GM21515 (cell line): ENCODE measurements at regions not wholly inside any gene's neighbourhood (a gene's known extent, or its start where the extent isn't known, plus 50 kb on each side); places are given as distances from the start of the nearest gene placed in this dataset.

Source experiments
- ATAC-seq: cut with Tn5 transposase; IDR thresholded peaks from one replicate; pipeline ENCODE4 v1.9.1; 2021; ENCODE audit not compliant: unreplicated experiment

DNA sequence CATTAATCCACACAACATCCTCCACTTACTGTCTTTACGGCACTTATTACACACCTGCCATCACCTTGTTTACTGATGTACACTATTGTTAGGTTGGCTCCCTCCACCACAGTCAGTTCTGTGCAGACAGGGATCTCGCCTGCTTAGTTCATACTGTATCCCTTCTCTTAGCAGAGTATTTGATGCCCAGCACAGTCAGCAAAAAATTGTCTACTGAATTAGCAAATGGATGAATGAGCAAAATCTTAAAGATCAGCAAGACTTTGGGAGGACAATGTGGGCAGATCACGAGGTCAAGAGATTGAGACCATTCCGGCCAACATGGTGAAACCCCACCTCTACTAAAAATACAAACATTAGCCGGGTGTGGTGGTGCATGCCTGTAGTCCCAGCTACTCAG, 109.8 kb upstream of the ATXN1 start:
- no peak for ATAC-seq

DNA sequence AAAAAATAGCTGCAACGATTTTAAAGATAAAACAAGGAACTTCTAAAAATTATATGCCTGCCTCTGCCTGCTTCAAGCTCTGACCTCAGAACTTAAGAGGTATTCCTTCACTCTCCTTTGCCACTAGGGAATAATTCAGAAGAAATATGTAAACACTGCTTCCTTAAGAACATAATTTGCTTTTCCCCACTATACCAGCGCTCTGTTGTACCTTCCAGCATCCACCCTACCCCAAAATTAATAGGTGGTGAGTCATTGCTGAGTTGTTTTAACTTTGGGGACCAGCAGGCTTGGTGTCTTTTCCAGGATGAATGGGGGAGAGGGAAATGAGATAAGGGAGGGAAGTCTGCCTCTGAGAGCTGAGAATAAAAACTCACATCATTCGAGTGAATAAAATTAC, 107.7 kb upstream of the ATXN1 start:
- no peak for ATAC-seq

DNA sequence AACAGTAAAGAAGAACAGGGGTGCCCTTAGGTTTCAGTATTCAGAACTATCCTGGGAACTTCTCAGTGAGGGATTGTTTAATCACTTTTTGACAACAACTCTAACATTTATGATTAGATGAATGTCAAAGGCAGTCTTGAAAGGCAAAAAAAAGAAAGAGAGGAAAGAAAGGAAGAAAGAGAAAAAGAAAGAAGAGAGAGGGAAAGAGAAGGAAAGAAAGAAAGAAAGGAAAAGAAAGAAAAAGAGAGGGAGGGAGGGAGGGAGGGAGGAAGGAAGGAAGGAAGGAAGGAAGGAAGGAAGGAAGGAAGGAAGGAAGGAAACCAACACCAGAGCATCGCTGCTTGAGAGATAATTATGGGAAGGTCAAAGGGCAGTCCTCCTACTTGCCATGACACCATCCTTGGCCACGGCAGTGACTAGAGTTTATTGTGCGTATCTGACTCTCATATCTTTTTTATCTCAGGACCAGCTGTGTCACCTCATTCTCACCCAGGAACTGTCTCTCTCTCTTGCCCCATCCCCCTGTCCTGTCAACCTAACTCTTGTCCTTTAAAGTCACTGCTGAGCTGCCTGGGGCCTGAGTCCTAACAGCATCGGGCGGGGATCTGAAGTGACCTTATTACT, 96.8 kb upstream of the ATXN1 start:
- ATAC-seq, result no peak

DNA sequence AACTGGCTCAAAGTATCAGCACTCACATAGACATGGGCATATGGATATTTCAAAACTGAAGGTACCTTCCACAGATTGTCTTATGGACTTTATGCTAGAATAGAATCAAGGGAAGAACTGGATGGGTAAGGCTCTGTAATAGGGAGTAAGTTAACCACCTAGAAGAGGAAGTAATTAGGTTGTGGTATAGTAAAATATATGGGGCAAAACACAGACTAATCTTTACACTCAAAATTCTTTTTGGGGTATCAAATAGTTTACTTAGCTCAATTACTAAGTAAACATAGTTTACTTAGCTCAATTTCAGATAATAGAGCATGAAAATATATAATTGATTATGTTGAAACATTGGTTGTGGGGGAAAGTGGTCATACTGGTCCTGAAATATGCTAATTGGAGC, 94.2 kb upstream of the ATXN1 start:
- ATAC-seq, result peak; percentile 46

DNA sequence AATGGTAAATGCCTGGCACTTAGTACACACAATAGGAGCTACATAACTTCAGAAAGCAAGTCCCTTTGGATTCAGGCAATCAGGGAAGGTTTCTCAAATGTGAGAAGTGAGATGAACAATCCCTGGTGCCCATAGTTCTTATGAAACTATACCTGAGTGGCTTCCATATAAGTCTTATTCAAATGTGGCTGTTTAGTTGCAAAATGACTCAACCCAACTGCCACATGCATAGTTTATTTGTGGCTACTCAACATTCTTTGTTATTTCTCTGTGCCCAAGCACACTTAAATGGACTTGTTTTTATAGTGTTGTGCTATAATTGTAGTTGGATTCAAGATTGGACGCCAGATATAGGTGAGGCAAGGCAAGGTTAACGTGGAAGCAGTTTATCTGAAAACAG, 93.7 kb upstream of the ATXN1 start:
- ATAC-seq, result peak; percentile 65

DNA sequence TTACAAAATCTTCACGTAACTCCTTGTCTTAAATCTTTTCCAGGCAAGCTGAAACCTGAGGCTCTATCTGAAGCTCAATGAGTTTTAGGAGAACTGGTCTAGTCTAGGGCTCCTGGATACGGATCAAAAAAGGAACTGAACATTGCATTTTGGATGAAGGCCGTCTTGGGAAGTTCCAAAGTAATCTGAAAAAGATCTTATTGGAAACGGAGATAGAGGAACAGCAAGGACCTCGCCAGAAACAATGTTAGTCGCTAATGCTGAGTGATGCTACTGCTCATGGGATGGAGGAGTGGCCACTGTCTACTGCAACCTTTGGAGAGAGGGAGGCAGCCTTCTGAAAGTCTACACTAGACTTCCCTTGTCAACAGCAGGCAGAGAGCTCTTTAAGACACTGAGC, 91.4 kb upstream of the ATXN1 start:
- ATAC-seq, result no peak

DNA sequence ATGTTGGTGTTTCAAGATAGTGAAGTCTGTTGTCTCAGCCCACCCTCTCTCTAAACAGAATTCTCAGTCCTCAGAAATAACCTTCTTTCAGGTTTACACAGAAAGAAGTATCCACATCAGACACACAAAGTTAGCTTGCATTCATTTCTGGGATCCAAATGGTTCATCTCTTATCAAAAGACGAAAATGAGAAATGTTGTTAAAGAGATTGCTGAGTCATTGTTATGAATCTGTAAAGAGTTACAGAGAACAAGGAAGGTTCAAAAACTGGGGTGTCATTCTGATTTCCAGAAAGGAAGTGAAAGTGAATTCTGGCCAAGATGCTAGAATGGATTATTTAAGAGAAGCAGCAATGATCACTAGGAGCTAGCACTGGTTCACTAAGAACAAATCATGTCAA, 90.5 kb upstream of the ATXN1 start:
- ATAC-seq, result no peak

DNA sequence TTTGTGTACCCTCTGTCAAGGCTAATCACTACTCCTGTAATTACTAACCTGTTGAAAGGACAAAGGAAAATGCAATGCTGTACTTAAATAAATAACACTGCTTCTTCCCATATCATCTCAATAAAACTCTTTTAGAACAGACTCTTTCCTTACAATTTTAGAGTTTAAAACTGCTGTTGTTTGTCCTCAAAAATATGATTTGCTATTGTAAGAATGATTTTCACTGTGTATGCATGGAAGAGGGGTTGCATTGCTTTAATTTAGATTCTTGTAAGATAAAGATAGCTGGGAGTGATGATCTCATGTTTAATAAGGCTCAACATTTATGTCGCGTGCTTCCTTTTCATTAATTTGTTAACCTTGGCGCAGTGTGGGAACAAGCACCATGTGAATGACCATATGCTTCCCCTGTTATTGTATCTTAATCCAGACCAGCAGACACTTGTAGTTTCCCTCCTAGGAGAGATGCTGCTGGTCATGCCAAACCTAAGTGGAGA, 89.8 kb upstream of the ATXN1 start:
- no peak for ATAC-seq

DNA sequence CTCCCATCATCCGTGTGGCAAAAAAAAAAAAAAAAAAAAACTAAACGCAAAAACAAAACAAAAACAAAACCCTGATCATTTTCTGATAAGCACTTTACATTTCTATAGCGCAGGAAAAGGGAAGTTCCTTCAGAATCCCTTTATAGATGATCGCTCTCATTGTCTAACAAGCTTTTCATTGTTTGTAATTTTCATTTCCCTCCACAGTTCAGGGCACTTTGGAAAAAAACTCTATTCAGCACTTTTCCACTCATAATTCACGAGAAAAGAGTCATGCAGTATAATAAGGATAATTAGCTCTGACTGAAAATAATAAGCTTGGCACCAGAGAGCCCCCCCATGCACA, 89.4 kb upstream of the ATXN1 start:
- ATAC-seq, result no peak

DNA sequence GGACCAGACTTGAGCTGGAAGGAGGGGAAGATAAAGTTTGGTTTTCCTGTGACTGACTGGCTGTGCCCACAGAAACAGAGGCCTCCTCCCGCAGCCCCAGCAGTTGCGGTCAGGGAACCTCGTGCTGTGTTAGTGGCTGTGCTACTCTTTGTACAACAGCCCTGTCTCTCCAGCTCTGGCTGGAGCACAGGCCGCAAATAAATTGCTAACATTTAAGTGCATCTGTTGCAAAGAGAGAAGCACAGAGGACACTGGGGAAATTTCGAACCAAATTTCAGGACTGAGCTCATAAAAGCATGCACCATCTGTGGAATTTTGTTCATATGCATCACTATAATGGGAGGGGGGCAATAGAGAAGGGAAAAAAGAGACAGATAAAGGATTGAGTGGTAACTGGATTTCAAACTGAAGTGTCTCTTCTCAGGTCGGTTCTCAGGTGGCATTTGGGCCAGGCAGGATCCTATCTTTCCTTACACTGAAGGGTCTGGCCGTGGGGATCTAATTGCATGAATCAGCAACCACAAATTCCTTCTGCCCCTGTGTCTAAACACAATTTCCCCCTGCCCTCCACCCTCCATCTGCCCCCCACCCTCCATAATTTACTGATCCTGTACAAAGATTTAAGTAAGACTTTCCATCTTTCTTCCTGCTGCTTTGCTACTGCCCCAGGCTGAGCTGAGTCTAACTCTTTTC, 88.9 kb upstream of the ATXN1 start:
- ATAC-seq, result no peak

DNA sequence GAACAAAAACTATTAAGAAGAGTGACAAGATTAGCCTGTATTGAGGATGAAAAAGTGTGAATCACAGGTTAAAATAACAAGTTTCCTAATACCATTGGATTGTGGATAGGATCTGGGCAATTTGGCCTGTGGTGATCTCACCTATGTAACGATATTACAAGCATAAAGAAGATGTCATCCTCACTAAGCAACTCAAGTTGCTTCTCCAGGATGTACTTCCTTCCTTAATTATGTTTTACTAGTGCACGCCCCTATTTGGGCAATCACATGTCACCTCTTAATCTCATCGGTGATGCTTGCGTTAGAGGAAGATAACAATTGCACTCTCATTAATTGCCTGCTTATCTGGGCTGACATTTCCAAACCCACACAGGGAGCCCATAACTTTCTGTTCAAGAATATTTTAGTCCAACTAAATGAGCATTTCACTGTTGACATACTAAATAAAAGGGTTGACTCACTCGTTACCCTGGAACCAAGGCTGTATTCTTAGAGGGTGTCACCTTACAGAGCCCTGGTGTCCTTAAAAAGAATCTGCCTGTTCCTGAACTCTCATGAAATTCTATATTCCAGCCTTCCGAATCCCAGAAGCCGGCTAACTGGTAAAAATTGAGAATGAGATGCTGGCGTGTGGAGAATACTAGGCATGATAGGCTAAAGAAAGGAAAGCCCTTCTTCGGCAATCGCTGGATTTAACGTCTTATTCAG, 88.2 kb upstream of the ATXN1 start:
- no peak for ATAC-seq

DNA sequence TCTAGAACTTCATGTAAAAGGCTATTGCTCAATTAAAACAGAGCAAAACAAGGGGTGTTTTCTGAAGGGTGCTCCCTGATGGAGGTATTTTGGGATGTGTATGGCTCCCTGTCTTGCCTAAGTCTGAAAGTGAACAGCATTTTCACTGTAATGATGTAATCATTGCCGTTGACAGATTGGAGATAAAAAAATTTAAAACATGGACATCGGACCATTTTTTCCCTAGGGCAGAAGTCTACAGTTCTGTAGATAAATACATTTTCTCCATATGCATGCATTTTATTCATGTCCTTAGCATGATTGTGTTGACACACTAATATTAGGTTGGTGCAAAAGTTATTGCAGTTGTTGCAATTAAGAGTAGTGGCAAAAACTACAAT, 85.1 kb upstream of the ATXN1 start:
- no peak for ATAC-seq

DNA sequence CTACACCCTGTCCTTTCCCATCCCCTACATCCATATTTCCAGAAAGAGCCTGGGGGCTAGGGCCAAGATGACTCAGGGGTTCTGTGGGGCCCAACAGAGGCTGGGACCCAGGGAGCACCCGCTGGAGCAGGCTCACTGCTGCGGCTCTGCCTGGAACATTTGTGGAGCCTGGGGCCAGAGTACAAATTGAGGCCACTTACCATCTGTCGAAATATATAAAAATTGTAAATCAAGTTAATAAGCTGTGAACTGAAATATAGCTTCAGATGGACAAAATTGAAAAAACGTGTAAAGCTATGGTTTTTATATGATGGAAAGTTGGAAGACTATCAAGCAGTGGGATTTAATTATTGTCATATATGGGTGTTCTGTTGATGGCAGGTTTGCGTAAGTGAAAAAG, 82.9 kb upstream of the ATXN1 start:
- no peak for ATAC-seq

DNA sequence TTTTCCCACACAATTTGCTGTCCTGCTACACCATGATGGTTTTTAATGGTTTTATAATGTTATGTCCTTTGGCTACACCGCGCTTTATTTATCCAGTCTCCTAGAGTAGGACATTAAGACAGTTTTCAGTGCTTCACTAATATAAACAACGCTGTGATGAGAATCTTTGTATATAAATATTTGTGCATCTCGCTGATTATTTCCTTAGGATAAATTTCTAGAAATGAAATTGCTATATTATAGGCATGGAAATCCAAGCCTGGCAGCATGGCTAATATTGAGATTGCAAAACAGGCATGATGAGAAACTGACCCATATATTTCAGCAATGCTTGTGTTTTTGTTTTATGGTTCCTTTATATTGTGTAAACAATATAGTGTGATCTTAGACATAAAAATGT, 81.4 kb upstream of the ATXN1 start:
- ATAC-seq, result no peak

DNA sequence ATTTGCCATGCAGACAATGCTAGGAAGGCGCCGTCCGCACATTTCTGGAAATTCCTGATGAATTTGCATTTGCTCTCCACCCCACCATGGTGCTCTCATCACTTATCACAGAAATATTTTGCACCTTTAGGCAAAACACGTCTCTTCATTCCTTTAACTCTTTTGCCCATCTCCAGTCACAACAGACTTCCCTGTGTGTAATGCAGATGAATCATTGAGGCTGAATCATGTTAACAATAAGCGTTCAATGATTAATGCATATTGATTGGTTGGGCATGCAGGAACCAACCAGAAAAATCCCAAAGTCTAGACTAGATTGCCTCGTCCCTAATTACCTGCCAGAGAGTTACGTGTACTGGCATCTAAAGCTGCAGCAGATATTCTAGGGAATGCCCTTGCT, 80.0 kb upstream of the ATXN1 start:
- no peak for ATAC-seq

DNA sequence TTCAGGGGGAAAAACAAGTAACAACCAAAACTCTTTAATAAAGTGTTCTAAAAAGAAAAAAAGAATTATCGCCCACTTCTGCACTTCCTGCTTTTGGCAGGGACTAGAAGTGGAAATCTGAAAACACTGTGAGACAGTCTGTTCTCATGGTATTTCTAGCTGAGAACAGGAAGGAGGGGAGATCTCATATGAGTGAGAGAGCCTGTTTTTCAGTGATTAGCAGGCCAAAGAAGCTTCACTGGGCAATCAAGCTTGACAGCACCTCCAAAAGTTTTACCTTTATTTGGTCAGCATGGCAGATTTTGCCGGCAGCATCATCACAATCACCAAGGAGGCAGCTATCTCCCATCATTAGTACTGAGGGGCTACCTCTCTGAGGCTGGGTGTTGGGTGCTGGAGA, 79.5 kb upstream of the ATXN1 start:
- no peak for ATAC-seq

DNA sequence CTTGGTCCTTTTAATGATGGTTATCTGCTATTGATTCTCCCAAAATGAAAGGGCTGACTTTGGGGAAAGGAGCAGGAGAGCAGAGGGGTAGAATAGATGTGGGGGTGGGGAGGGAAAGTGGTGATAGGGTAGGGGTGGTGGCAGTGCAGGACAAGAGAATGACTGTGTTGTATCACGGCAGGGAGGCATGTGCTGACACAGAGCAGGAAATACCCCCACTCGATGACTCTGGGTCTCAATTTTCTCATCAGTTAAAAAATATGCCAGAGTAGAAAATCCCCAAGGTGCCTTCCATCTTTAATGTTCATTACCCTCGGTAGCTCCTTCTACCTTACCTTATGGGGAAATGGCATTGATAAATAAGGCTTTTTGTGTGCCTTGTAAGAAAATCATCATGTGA, 79.0 kb upstream of the ATXN1 start:
- ATAC-seq, result no peak

DNA sequence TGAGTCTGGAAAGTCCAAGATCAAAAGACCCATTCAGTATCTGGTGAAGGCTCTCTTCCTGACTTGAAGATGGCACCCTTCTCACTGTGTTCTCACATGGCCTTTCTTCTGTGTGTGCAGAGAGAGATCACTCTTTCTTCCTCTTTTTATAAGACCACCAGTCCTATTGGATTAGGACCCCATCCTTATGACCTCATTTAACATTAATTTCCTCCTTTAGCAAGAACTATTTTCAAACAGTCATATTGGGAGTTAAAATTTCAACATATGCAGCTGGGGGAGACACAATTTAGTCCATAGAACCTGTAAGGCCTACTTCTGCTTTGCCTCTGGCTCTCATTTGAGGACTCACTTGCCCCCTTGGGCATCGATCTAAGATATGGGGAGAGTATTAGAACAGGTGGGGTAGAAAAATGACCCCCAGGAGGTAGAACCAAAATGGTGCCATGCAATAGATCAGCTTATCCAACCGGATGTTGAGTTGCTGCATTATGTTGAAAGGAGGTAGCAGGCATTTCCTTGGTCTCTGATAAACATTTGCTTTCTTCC, 78.4 kb upstream of the ATXN1 start:
- no peak for ATAC-seq

DNA sequence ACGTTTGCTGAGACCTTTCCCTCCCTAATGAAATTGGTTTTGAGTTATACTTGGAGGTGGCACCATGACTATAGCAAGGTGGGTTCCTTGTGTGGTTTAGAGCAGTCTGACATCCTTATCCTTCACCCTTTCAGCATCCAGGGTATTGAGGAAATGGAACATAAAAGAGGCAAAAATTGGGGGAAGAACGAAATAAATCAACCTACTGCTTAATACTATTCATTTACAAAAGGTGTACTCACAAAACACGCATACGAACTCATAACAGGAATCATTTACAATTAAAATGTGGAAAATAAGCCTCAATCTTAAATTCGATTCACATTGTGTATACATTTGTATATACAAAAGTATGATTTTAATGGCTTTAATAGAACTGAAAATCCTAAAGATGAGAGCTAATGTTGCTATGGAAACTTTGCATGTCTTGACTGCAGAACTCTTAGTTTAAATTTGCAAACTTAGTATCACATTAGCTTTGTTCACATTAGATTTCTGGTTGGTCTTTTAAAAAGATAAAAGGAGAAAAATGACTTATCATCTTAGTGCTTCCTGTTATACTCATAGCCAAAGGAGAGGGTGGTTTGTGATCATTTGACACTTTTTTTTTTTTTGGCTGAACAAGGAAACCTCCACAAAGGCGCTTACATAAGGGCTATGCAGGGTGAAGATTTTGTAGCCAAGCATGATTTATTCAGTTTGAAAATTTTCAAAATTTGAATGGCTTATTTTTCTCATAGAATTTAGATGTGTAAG, 76.1 kb upstream of the ATXN1 start:
- no peak for ATAC-seq

DNA sequence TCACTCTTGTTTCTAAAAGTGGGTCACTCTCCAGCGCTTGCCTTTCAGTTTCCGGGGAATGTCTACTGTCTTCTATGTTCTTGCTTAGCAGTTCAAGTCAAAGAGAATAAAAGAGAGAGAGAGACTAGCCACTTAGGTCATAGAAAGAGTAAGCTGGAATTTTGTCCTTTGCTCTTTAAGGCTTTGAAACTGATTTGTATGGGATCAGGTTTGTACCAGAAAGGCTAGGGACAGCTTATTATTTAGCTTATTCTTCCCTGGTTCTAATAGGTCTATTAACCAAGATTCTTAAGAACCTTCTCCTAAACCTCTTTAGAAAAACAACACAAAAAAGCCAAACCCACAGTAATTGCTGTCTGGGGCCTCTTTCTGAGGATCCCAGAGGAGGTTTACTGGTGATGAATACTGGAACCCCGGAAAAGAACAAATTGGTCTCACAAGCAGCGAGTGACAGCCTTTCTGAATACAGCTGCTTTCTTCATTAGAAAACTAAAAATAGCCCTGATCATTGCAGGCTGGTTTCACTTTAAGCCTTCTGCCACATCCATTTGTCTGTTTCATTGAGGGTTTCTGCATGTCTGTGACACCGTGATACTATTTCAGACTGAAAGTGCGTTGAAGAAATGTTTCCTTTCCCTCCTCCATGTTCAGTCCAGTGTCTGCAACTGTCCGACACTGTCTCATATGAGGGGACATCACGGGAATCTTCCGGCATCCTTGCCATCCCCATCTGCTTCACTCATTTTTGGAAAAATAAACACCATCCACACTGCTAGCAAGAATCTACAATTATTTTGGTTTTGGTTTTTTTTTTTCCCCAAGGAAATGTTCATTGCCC, 75.1 kb upstream of the ATXN1 start:
- peak; percentile 83 for ATAC-seq

DNA sequence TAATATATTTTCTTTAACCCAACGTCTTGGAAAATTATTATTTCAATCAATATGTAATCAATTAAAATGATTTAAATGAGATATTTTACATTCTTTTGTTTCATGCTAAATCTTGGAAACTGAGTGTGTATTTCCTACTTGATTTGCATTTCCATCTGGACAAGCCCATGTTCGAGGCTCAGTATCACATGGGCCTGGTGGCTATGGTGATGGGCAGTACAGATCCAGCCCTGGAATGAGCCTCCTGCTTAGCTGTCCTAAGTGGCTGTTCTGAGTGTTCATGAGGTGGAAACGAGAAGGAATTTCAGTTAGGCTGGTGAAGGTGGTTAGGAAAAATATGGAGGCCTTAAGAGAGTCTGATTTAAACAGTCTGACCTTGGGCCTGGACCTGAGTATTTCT, 73.0 kb upstream of the ATXN1 start:
- no peak for ATAC-seq
